ENCODE measurements at regions not wholly inside any gene's neighbourhood (a gene's known extent, or its start where the extent isn't known, plus 50 kb on each side); places are given as distances from the start of the nearest gene placed in this dataset.
"Not testable (repeated sequence)": the region's sequence is repeated elsewhere in the genome, so short reads cannot be mapped to it uniquely, and the experiment has no call there.

DNA sequence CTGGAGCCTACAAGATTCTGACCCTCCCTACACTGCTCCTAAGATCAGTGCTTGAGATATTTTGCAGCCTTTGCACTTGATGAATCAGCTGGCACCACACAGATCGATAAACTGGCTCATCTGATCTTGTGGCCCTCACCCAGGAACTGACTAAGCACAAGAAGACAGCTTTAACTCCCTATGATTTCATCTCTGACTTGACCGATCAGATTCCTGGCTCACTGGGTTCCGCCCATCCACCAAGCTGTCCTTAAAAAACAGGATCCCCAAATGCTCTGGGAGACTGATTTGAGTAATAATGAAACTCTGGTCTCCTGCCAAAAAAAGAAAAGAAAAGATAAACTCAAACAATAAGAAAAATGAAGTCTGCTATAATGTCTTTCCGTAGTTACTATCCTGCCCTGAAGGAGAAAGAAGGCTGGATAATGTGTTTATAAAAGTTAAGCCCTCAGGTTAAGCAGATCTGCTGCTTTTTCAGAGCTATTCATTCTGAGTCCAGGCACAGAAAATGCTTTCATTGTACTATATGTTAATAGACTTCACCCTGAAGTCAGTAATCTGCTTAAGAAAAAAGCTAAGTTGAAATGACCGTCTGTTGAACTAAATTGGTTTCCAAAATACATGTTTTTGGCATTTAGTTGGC, 795.2 kb downstream of the TRIML1 start:
- intact Hi-C loops (cut with DNase I): no loop called here
- no peak for DNase-seq (ENCODE audit: missing footprints)
- ATAC-seq: no peak

DNA sequence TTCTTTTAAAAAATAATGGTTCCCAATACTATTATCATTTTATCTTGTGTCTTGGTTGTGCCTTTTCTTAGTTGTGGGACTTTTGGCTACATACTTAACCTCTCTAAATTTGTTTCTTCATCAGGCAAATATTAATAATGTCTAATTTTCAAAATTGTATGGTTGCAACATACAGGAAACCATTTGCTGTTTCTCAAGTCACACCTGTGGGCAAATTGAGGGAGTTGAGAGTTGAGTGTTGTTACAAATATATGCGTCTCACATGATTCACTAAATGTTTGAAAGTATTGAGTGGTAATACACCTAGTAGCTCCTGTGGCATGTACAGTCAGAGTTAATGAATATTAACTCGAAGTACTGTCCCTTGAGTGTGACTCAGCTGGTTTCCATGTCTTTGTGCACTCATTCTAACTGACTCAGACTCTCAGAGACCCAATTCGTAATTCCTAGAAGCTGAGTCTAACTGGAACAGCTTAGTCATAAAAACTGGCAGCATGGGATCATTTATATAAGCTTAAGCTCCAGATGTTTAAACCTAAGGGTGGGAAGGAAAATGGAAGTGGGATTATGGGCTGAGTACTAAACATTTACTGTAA, 802.4 kb downstream of the TRIML1 start:
- intact Hi-C loops (cut with DNase I): no loop called here
- DNase-seq (ENCODE audit: missing footprints): no peak
- no peak for ATAC-seq

DNA sequence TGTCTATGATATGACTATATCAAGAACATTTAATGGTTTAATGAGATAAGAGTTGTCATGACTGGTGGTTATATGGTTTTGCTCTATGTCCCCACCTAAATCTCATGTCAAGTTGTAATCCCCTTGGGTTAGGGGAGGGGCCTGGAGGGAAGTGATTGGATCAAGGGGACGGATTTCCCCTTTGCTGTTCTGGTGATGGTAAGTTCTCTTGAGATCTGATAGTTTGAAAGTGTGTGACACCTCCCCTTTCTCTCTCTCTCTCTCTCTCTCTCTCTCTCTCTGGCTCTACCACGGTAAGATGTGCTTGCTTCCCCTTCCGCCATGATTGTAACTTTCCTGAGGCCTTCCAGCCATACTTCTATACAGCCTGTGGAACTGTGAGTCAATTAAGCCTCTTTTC, 803.4 kb downstream of the TRIML1 start:
- intact Hi-C loops (cut with DNase I): no loop called here
- ATAC-seq (no peak), DNase-seq (ENCODE audit: missing footprints) (no peak)

DNA sequence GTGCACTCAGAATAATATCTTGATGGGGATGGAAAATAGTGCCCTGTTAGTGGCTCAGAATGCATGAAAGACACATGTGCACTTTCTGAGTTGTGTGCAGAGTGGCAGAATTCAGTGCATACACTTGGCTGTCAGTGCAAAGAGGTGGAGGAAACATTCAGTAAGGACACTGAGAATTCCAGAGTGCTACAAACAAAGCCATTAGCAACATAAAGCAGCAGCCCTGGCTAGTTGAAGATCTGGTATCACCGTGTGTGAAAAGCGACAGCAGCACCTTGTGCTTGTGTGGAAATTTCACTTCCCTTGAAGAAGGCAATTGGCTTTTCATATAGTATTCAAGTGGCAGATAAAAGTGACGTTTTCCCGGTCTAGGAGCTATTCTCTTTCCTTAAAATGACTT, 810.4 kb downstream of the TRIML1 start:
- intact Hi-C loops (cut with DNase I): no loop called here
- DNase-seq (ENCODE audit: missing footprints): no peak
- ATAC-seq: no peak

DNA sequence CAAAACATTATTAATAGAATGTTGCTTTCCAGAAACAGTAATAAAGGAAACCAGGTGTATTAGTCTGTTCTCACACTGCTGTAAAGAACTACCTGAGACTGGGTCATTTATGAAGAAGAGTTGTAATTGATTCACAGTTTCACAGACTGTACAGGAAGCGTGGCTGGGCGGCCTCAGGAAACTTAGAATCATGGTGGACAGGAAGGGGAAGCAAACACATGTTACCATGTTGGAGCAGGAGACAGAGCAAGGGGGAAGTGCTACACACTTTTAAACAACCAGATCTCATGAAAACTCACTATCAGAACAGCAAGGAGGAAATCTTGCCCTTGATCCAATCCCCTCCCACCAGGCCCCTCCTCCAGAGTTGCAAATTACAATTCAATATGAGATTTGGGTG, 815.8 kb downstream of the TRIML1 start:
- no peak for ATAC-seq
- DNase-seq (ENCODE audit: missing footprints): no peak
- intact Hi-C loops (cut with DNase I): no loop called here

DNA sequence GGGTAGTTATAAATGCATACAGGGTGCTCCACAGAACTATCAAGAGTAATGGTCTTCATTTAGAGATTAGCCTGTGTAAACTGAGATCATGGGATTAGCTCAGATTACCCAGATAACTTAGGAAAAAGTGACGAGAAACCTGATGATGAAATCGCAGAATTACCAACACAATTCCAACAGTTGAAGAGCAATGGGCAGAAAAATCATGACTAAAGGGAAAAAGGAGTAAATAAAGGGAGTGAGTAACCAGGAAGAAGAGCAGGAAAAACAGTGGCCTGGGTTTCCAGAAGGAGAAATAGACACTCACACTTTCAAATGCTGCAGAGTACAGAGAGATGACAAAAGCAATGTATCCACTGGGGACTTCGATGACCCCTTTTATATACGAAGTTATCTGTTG, 817.3 kb downstream of the TRIML1 start:
- intact Hi-C loops (cut with DNase I): no loop called here
- DNase-seq (ENCODE audit: missing footprints): no peak
- no peak for ATAC-seq

DNA sequence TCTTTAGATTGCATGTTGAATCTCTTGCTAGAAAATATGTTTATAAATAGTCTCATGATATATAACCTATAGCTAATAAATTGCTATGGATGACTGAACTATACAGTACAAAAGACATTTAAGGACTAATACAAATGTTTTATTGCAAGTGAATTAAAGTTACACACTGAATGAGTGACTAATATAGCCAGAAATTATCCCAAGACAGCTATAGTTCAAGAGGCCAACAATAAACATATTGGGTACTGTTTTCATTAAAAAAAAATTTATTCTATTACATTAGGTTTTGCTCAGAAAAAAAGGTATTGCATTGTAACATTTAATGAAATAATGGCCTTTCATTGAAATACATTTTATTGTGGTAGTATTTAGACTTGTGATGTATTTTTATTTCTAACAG, 819.1 kb downstream of the TRIML1 start:
- no peak for ATAC-seq
- no peak for DNase-seq (ENCODE audit: missing footprints)
- intact Hi-C loops (cut with DNase I): no loop called here

DNA sequence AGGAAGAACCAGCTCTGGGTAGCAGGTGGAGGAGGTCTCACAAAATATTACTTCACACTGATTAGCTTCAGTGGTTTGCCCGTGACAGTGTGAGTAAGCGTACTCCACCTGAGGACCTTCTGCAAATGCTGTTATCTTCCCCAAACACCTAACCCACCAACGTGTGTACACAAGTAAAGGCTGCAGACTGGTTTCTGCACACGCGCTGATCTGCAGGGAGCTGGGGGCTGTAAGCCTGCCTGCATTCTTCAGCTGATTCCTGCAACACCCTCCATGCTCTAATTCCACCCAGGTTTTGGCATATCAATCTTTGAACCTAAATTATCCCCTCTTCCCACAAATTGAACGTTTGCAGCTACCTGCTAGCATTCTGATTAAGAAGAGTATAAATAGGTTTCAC, 820.2 kb downstream of the TRIML1 start:
- ATAC-seq: no peak
- DNase-seq (ENCODE audit: missing footprints): no peak
- intact Hi-C loops (cut with DNase I): no loop called here

DNA sequence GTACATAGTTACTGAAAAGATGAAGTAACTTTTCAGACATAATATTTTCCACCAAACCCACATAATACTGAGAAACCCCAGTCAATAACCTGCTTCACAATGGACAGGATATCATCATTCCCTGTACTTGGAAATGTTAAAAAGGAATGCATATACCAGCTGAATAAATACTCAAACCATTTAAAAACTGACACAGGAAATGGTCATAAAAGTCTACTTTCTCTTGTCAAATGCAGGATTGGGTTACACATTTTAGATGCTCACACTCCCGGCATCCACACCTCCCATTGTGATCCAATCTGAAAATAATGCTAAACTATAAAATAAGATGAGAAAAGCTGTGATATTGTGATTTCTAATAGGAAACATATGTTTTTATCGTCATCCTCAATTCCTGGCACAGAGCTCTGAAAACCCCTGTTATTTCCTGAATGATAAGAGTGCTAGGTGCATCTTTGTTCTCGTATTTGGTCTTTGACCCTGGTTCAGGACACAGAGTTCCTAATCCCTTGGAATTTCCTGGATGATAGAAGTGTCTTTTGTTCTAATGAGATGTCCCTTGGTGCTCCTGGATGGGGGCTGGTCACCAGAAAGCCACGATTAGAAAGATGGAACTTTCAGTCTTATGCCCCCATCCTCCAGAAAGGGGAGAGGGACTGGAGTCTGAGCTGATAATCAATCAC, 821.3 kb downstream of the TRIML1 start:
- intact Hi-C loops (cut with DNase I): no loop called here
- DNase-seq (ENCODE audit: missing footprints) (no peak), ATAC-seq (no peak)

DNA sequence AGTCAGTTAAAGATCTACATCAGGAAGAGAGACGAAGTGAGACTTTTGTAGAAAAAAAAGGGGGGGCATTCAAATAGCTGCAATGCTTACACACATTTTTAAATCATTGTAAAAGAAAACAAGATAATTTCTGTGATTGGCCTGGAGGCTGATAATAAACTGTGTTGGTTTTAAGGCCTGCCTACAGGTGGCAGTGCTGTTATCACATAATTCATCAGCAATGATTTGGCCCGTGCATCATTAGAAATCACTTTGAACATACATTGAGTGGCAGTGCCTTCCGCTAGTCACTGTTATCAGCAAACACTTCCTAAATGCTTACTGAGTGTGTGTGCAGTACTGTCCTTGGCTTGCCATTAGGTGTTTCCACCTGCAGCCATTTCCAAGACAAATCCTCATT, 831.9 kb downstream of the TRIML1 start:
- DNase-seq (ENCODE audit: missing footprints) (no peak), ATAC-seq (no peak)
- intact Hi-C loops (cut with DNase I): no loop called here

DNA sequence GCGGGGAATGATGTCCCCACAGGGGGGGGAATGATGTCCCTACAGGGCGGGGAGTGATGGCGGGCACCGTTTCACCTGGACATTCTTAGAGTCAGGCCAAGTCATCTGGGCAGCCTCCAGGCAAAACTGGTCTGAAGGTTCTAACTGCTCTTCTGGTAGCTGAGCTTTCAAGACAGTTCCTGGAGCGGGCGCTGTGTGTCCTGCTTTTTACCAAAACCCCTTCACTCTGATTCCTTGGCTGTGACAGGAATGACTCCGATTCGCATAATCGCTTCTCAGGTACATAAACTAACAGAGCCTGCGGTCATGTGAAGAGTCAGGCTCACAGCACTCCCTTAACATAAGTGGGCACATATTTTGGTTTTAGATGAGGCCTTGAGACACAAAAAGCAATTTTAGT, 836.0 kb downstream of the TRIML1 start:
- no peak for ATAC-seq
- DNase-seq (ENCODE audit: missing footprints): no peak
- intact Hi-C loops (cut with DNase I): no loop called here

DNA sequence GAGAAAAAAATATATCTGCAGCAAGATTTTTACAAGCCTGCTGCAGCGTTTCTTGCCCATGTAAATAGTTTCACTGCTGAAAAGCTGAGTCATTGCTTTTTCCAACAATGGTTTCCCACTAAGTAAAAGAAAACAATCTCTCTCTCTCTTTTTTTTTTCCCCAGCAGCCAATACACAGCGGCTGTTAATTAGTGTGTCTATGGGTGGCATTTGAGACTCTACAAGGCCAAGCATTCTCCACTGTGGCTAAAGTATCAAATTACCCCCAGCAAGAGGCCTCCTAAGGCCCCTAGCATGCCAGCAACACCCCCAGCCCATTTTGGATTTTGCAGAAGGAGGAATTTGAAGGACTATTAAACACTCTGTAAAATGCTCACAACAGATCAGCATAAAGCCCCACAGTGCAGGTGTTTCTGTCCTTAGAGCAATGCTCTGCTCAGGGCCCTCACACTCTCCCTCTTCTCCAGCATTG, 837.4 kb downstream of the TRIML1 start:
- intact Hi-C loops (cut with DNase I): no loop called here
- DNase-seq (ENCODE audit: missing footprints): no peak
- ATAC-seq: no peak

DNA sequence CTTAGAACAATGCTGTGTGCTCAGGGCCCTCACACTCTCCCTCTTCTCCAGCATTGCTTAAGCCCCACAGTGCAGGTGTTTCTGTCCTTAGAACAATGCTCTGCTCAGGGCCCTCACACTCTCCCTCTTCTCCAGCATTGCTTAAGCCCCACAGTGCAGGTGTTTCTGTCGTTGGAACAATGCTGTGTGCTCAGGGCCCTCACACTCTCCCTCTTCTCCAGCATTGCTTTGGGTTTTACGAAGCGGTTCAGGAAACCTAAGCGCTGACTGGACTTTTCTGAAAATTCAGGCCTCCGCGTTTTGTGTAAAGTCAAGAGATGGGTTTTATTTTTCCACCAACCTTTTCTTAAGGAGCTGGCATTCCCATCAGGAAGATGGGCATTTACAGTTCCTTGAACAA, 838.0 kb downstream of the TRIML1 start:
- intact Hi-C loops (cut with DNase I); DNase-seq (ENCODE audit: missing footprints); ATAC-seq: not testable (repeated sequence)

DNA sequence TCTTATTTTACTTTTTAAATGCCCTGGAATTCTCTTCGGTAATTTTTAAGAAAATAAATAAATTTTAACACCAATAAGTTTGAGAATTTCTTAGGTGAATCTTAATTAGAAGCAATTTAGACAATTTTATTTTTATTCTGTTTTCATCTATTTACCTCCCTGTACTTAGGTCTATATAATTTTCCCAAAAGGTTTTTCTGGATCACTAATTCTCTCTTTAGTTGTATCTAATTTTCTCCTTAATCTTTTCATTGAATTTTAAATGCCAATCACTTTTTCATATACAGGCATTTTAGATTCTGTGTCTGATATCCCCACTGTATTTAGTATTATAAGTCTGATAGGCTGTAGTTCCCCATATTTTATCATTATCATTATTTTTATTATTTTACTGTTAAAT, 845.3 kb downstream of the TRIML1 start:
- intact Hi-C loops (cut with DNase I): no loop called here
- DNase-seq (ENCODE audit: missing footprints): no peak
- ATAC-seq: no peak

DNA sequence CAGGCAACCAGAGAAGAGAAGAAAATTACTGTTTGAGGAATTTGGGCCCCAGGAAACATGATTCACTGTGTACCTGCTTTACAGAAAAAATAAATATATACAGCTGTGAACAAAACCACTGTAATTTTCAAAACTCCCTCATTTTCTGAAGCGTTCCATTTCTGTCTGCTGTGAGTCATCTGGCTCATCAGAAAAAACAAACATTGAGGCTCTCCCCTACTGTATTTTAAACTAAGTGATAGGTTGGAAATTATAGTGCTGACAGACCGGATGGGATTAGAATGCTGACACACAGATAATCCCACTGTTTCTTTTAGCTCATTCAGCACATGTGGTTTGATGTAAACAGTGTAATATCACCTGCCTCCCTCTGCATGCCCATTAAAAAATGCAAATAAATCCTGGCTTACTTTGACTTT, 847.0 kb downstream of the TRIML1 start:
- ATAC-seq (no peak), DNase-seq (ENCODE audit: missing footprints) (no peak)
- intact Hi-C loops (cut with DNase I): no loop called here

DNA sequence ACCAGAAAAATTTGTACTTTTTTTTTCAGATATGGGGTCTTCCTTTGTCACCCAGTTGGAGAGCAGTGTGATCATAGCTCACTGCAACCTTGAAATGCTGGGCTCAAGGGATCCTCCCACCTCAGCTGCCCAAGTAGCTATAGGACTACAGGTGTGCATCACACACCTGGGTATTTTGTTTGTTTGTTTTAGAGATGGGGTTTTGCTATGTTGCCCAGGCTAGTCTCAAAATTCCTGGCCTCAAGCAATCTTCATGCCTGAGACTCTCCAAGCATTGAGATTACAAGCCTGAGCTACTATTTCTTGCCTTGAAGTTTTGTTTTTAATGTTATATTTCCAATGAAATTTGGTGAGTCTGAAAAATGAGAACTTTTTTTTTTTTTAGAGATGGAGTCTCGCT, 847.8 kb downstream of the TRIML1 start:
- intact Hi-C loops (cut with DNase I): no loop called here
- ATAC-seq: no peak
- no peak for DNase-seq (ENCODE audit: missing footprints)

DNA sequence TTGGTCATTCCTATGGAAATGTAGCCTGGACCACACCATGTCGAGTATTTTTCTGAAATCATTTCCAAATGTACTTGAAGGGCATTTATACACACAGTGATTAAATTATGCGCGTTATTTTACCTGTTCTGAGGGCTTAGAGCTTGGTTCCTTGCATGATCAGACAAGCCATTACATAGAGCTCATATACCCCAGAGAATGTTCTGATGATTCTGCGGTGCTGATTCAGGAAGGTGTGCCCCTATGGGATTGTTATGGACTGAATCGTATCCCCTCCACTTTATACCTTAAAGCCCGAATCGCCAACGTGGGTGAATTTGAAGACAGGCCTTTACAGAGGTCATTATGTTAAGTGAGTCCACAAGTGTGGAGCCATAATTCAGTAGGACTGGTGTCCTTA, 848.9 kb downstream of the TRIML1 start:
- no peak for ATAC-seq
- DNase-seq (ENCODE audit: missing footprints): no peak
- intact Hi-C loops (cut with DNase I): no loop called here

DNA sequence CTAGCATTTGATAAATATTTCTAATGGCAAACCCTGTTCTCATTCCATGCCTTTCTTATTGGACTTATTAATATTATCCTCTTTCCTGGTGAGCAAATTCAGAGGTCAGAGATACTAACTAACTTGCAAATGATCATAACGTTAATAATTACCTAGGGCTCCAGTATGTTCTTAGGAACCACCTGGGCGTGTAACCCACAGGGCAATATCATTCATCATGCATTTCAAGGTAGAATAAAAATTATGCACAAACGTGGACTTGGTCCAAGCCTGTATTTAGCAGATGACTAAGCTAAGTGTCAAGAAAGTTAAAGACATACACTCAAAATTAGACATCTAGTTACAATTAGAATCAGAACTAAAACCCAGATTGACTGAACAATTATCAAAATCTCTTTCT, 850.1 kb downstream of the TRIML1 start:
- ATAC-seq (no peak), DNase-seq (ENCODE audit: missing footprints) (no peak)
- intact Hi-C loops (cut with DNase I): no loop called here

DNA sequence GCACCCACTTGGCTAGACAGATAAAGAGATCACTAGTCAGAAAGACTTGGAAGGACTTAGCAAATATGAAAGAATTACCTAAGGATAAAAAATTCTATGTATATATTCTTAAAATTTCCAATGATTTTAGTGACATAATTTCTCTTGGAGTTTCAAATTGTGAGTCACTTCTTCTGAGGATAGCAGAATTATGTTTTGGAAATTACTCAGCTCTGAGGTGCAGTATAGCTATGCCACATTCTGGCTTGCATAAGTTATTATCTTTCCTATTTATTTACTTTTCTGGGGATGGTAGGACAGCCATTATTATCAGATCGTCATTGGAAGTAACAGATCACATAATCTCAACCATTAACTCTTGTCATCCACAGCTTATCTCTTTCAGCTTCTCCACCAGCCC, 853.5 kb downstream of the TRIML1 start:
- DNase-seq (ENCODE audit: missing footprints) (no peak), ATAC-seq (no peak)
- intact Hi-C loops (cut with DNase I): no loop called here

DNA sequence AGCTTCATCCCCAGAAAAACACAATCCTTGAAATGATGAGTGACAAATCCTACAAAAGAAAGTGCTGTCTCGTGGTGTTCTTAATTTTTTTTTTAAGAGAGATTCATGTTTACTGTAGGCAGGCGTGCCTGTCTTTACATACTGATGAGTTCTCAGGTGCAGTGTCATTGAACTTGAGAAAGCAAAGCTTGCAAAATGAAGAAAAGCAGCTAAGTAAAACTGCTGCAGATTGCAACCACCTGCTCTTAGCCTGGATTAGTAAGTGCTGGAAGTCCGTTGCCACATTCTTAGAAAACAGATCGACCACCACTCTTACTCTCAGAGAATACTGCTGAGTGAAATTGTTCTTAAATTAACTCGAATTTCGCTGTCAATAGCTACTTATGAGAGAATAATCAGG, 854.6 kb downstream of the TRIML1 start:
- no peak for DNase-seq (ENCODE audit: missing footprints)
- ATAC-seq: no peak
- intact Hi-C loops (cut with DNase I): no loop called here

Data from Right ventricle myocardium inferior (tissue), 1 donor.